CD4-positive, alpha-beta T cell (primary cell): ENCODE measurements at regions not wholly inside any gene's neighbourhood (a gene's known extent, or its start where the extent isn't known, plus 50 kb on each side); places are given as distances from the start of the nearest gene placed in this dataset.

ENCODE experiments used
- ATAC-seq: fragments of 200-7000 bp; cut with Tn5 transposase; one replicate; pipeline ENCODE4 v1.10.0; 2022; ENCODE audit warnings: mild to moderate bottlenecking; ENCODE audit not compliant: poor library complexity
- CTCF ChIA-PET: fragments of 350-600 bp; sonication (Branson Sonifier 250); formaldehyde crosslinking; loops from one replicate; lab custom pipeline; 2021; ENCODE audit warnings: antibody characterized with exemption, inconsistent platforms; lab: Charles Lee
- POLR2A ChIA-PET: fragments of 350-600 bp; sonication (Branson Sonifier 250); formaldehyde crosslinking; loops from one replicate; lab custom pipeline; 2021; ENCODE audit warnings: antibody characterized with exemption, inconsistent platforms; lab: Charles Lee
- DNase-seq, 14 experiments: peaks; one replicate each; pipeline ENCODE4 v3.0.0-alpha.2; 2013 to 2020; ENCODE audit warnings: mixed read lengths in 2 of 14
- H3K27ac ChIP-seq, 2 donors: one replicate each; pipeline versions ENCODE4 v1.5.1 to v1.7.0; 2013; ENCODE audit warnings: low read length in 2 of 2, low read depth in 1 of 2, mild to moderate bottlenecking in 1 of 2
- H3K27me3 ChIP-seq, 2 experiments: 1 replicate in 1 of 2; 2 replicates in 1 of 2; pipeline versions ENCODE4 v1.6.1 to v1.7.0; 2013; ENCODE audit warnings: low read length in 2 of 2, control low read depth in 1 of 2, mild to moderate bottlenecking in 1 of 2, moderate library complexity in 1 of 2; ENCODE audit not compliant: insufficient read depth in 2 of 2, control insufficient read depth in 1 of 2
- H3K36me3 ChIP-seq: one replicate; pipeline ENCODE4 v1.6.1; 2013; ENCODE audit warnings: low read length, control low read depth; ENCODE audit not compliant: insufficient read depth
- H3K4me1 ChIP-seq: one replicate; pipeline ENCODE4 v1.6.1; 2013; ENCODE audit warnings: low read length, control low read depth; ENCODE audit not compliant: insufficient read depth
- H3K4me3 ChIP-seq: one replicate; pipeline ENCODE4 v1.5.1; 2013; ENCODE audit warnings: mild to moderate bottlenecking, low read length, moderate library complexity
- H3K9me3 ChIP-seq, 2 experiments: 1 replicate in 1 of 2; 2 replicates in 1 of 2; pipeline versions ENCODE4 v1.6.1 to v1.7.0; 2013; ENCODE audit warnings: low read length in 2 of 2, mild to moderate bottlenecking in 2 of 2, control low read depth in 1 of 2, moderate library complexity in 1 of 2; ENCODE audit not compliant: control insufficient read depth in 1 of 2, insufficient read depth in 1 of 2
- H3K27ac Mint-ChIP-seq: one replicate; pipeline ENCODE4 v1.8.0; 2020; ENCODE audit warnings: mixed read lengths
- H3K27me3 Mint-ChIP-seq: one replicate; pipeline ENCODE4 v1.8.0; 2021; ENCODE audit warnings: mixed read lengths
- H3K36me3 Mint-ChIP-seq: one replicate; pipeline ENCODE4 v1.8.0; 2021; ENCODE audit warnings: low read depth, mixed read lengths
- H3K4me1 Mint-ChIP-seq: one replicate; pipeline ENCODE4 v1.8.0; 2021; ENCODE audit warnings: low read depth, mixed read lengths
- H3K4me3 Mint-ChIP-seq: one replicate; pipeline ENCODE4 v1.8.0; 2020; ENCODE audit warnings: mild to moderate bottlenecking, mixed read lengths
- H3K9me3 Mint-ChIP-seq: one replicate; pipeline ENCODE4 v1.8.0; 2020; ENCODE audit warnings: mixed read lengths
- intact Hi-C, 2 experiments: fragments of 100-400 bp; cut with DNase I in 1 of 2; cut with micrococcal nuclease in 1 of 2; formaldehyde crosslinking; loops; one replicate each; pipeline versions ENCODE4 v1.15.1 to v1.9.0; 2023 to 2025; cut with DNase I, micrococcal nuclease
- TF ChIP-seq, protein P1 (sequence below): fragments of 200-600 bp; IDR thresholded peaks from one replicate; pipeline ENCODE4 v1.8.0; 2022; ENCODE audit warnings: antibody characterized with exemption, mild to moderate bottlenecking

- Mint-ChIP-seq H3K36me3 (no peaks in the 10 kb centered on the region), H3K4me1 (no peaks in the 10 kb centered on the region), H3K27me3 (peaks cover 25% of the 10 kb centered on the region), H3K27ac (no peak overlapping the region), H3K4me3 (no peak overlapping the region), H3K9me3 (peaks cover 2% of the 10 kb centered on the region)
- Histone ChIP-seq H3K9me3 (peaks cover 3 to 6% of the 10 kb centered on the region in 2 experiments), H3K27me3 (peaks cover 0 to 9% of the 10 kb centered on the region in 2 experiments), H3K36me3 (no peaks in the 10 kb centered on the region), H3K4me1 (no peaks in the 10 kb centered on the region), H3K27ac (no peak overlapping the region), H3K4me3 (no peak overlapping the region)
- POLR2A ChIA-PET: no interaction called here
- no peak for ATAC-seq
- intact Hi-C loops: no loop called here
- CTCF ChIA-PET: no interaction called here
- no peak for DNase-seq
- TF ChIP-seq, protein P1, sequence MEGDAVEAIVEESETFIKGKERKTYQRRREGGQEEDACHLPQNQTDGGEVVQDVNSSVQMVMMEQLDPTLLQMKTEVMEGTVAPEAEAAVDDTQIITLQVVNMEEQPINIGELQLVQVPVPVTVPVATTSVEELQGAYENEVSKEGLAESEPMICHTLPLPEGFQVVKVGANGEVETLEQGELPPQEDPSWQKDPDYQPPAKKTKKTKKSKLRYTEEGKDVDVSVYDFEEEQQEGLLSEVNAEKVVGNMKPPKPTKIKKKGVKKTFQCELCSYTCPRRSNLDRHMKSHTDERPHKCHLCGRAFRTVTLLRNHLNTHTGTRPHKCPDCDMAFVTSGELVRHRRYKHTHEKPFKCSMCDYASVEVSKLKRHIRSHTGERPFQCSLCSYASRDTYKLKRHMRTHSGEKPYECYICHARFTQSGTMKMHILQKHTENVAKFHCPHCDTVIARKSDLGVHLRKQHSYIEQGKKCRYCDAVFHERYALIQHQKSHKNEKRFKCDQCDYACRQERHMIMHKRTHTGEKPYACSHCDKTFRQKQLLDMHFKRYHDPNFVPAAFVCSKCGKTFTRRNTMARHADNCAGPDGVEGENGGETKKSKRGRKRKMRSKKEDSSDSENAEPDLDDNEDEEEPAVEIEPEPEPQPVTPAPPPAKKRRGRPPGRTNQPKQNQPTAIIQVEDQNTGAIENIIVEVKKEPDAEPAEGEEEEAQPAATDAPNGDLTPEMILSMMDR: no peak
These were observed 106.7 kb downstream of the ZNF621 start for GRCh38 chr3:40631341-40631995.

GRCh38 chr3:40637906-40638305 lies 113.1 kb downstream of the ZNF621 start:
- intact Hi-C loops: no loop called here
- Mint-ChIP-seq H3K27ac (no peak overlapping the region), H3K4me3 (no peak overlapping the region), H3K4me1 (no peaks in the 10 kb centered on the region), H3K9me3 (peaks cover 2% of the 10 kb centered on the region), H3K27me3 (no peaks in the 10 kb centered on the region), H3K36me3 (no peaks in the 10 kb centered on the region)
- ChIA-PET CTCF (no interaction called here), POLR2A (no interaction called here)
- Histone ChIP-seq H3K27ac (no peak overlapping the region), H3K9me3 (peaks cover 0 to 1% of the 10 kb centered on the region in 2 experiments), H3K27me3 (no peaks in the 10 kb centered on the region), H3K36me3 (no peaks in the 10 kb centered on the region), H3K4me1 (no peaks in the 10 kb centered on the region), H3K4me3 (no peak overlapping the region)
- TF ChIP-seq, protein P1: no peak
- DNase-seq (no peak), ATAC-seq (no peak)

- peaks cover 0 to 4% of the 10 kb centered on the region in 2 experiments for H3K9me3 ChIP-seq
- no peak overlapping the region for H3K27ac ChIP-seq
- CTCF ChIA-PET: no interaction called here
- Mint-ChIP-seq H3K27me3 (no peaks in the 10 kb centered on the region), H3K36me3 (no peaks in the 10 kb centered on the region), H3K4me1 (no peaks in the 10 kb centered on the region), H3K9me3 (peaks cover 2% of the 10 kb centered on the region), H3K4me3 (no peak overlapping the region), H3K27ac (no peak overlapping the region)
- no peaks in the 10 kb centered on the region for H3K27me3 ChIP-seq
- no peaks in the 10 kb centered on the region for H3K4me1 ChIP-seq
- no peak for DNase-seq
- POLR2A ChIA-PET: no interaction called here
- no peak for ATAC-seq
- TF ChIP-seq, protein P1: no peak
- no peaks in the 10 kb centered on the region for H3K36me3 ChIP-seq
- intact Hi-C loops: no loop called here
- H3K4me3 ChIP-seq: no peak overlapping the region
These were observed 114.2 kb downstream of the ZNF621 start for GRCh38 chr3:40639006-40639405.
